Upper lobe of right lung (tissue), 1 donor: ENCODE measurements at regions not wholly inside any gene's neighbourhood (a gene's known extent, or its start where the extent isn't known, plus 50 kb on each side); places are given as distances from the start of the nearest gene placed in this dataset.
A peak's percentile ranks its signal among the peaks of the same experiment; 100 is the strongest.

Source experiments
- ATAC-seq: fragments of 200-7000 bp; cut with Tn5 transposase; one replicate; pipeline ENCODE4 v1.9.1; 2020; ENCODE audit warnings: mild to moderate bottlenecking, moderate library complexity
- DNase-seq: peaks from one replicate; pipeline ENCODE4 v3.0.0-alpha.2; 2020
- H3K27ac ChIP-seq: fragments of 200-600 bp; one replicate; pipeline ENCODE4 v1.8.0; 2022
- H3K27me3 ChIP-seq: fragments of 200-600 bp; one replicate; pipeline ENCODE4 v1.8.0; 2022; ENCODE audit warnings: mild to moderate bottlenecking
- H3K36me3 ChIP-seq: fragments of 200-600 bp; one replicate; pipeline ENCODE4 v1.8.0; 2022
- H3K4me1 ChIP-seq: fragments of 200-600 bp; one replicate; pipeline ENCODE4 v1.8.0; 2022
- H3K4me3 ChIP-seq: fragments of 200-600 bp; one replicate; pipeline ENCODE4 v1.8.0; 2022; ENCODE audit warnings: mild to moderate bottlenecking
- H3K9me3 ChIP-seq: fragments of 200-600 bp; one replicate; pipeline ENCODE4 v1.8.0; 2022
- CTCF ChIP-seq: fragments of 200-600 bp; IDR thresholded peaks from one replicate; pipeline ENCODE4 v1.8.0; 2022; ENCODE audit warnings: antibody characterized with exemption
- intact Hi-C: fragments of 100-400 bp; cut with DNase I; formaldehyde crosslinking; loops from one replicate; pipeline ENCODE4 v1.11.0; 2022
- donor health status: DM: no; HTN: yes; CAD: no; lungs with severe emphysema.

DNA sequence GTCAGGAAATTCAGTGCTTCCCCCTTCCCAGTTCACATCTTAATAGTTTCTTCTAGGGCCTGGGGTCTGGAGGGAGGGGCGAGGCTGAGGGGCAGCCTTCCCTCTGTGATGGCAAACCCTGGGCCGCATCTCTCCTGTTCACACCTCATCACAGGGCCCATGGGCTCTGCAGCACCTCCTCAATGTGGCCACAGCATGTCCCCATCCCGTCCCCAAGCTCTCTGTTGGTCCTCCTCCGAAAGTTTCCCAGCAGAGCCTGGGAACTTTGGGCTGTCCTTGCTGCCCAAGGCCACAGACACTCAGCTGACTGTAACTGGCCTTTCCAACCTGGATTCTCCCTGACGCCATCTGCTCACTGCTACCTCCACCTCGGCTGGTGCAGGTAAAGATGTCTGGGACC is 112.7 kb upstream of the PTPRM start:
- no peaks in the 10 kb centered on the region for H3K27me3 ChIP-seq
- intact Hi-C loops: no loop called here
- H3K9me3 ChIP-seq: no peaks in the 10 kb centered on the region
- no peak for DNase-seq
- no peak overlapping the region for H3K27ac ChIP-seq
- no peaks in the 10 kb centered on the region for H3K36me3 ChIP-seq
- TF ChIP-seq CTCF: no peak
- H3K4me1 ChIP-seq: no peaks in the 10 kb centered on the region
- H3K4me3 ChIP-seq: no peak overlapping the region
- no peak for ATAC-seq

DNA sequence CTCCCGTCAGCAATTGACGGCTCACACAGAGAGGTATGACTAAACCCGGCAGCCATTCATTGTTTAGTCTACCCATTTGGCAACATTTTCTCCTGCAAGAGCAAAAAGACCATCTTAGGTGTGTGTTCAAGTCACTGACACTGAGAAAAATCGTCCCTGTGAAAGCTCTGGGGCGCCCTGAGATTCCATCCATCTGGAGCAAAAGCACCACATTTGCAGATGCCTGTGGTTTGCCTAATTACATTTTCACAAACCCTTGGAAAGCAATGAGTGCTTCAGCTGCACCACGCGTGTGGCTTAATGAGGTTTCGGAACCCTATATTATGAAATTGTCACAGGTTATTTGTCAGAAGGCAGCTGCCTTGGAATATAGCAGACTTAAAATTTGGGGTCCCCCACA is 110.7 kb upstream of the PTPRM start:
- DNase-seq (no peak), ATAC-seq (no peak)
- no peak overlapping the region for H3K27ac ChIP-seq
- no peaks in the 10 kb centered on the region for H3K4me1 ChIP-seq
- intact Hi-C loops: no loop called here
- H3K27me3 ChIP-seq: no peaks in the 10 kb centered on the region
- H3K36me3 ChIP-seq: no peaks in the 10 kb centered on the region
- no peaks in the 10 kb centered on the region for H3K9me3 ChIP-seq
- TF ChIP-seq CTCF: no peak
- H3K4me3 ChIP-seq: no peak overlapping the region

- H3K9me3 ChIP-seq: no peaks in the 10 kb centered on the region
- H3K4me1 ChIP-seq: no peaks in the 10 kb centered on the region
- H3K36me3 ChIP-seq: no peaks in the 10 kb centered on the region
- H3K4me3 ChIP-seq: no peak overlapping the region
- DNase-seq: no peak
- H3K27me3 ChIP-seq: no peaks in the 10 kb centered on the region
- no peak for ATAC-seq
- H3K27ac ChIP-seq: no peak overlapping the region
- intact Hi-C loops: no loop called here
- TF ChIP-seq CTCF: no peak
Measured at GRCh38 chr18:7457262-7457661, 109.9 kb upstream of the PTPRM start.

- intact Hi-C loops: no loop called here
- Histone ChIP-seq H3K36me3 (no peaks in the 10 kb centered on the region), H3K27me3 (no peaks in the 10 kb centered on the region)
Measured at GRCh38 chr18:7458884-7459283, 108.2 kb upstream of the PTPRM start.

GRCh38 chr18:7459851-7460770 is 107.0 kb upstream of the PTPRM start:
- peak overlapping the region; percentile 17 for H3K27ac ChIP-seq
- DNase-seq: no peak
- H3K4me1 ChIP-seq: no peaks in the 10 kb centered on the region
- no peak for ATAC-seq
- no peak for TF ChIP-seq CTCF
- peak overlapping the region; percentile 35 for H3K4me3 ChIP-seq
- H3K9me3 ChIP-seq: no peaks in the 10 kb centered on the region
- H3K36me3 ChIP-seq: no peaks in the 10 kb centered on the region
- intact Hi-C loops: no loop called here
- no peaks in the 10 kb centered on the region for H3K27me3 ChIP-seq

More at GRCh38 chr18:7458884-7459283, 108.2 kb upstream of the PTPRM start:
- TF ChIP-seq CTCF: no peak
- DNase-seq (no peak), ATAC-seq (no peak)
- H3K9me3 ChIP-seq: no peaks in the 10 kb centered on the region
- no peaks in the 10 kb centered on the region for H3K4me1 ChIP-seq
- no peak overlapping the region for H3K27ac ChIP-seq
- no peak overlapping the region for H3K4me3 ChIP-seq
